PC-9 (cell line): ENCODE measurements at regions not wholly inside any gene's neighbourhood (a gene's known extent, or its start where the extent isn't known, plus 50 kb on each side); places are given as distances from the start of the nearest gene placed in this dataset.
"Not testable (repeated sequence)": the region's sequence is repeated elsewhere in the genome, so short reads cannot be mapped to it uniquely, and the experiment has no call there.

Experiments
- BruUV-seq: library from RNA; stranded (reverse); fragments of 400-500 nt; replicated peaks from 2 replicates; lab custom pipeline; 2021; lab: Mats Ljungman, UMichigan
- CTCF ChIA-PET: fragments of 300-600 bp; sonication (Branson Sonifier 250); formaldehyde crosslinking; loops from one replicate; lab custom pipeline; 2022; ENCODE audit warnings: antibody characterized with exemption; lab: Charles Lee
- POLR2A ChIA-PET: fragments of 300-600 bp; sonication (Branson Sonifier 250); formaldehyde crosslinking; loops from one replicate; lab custom pipeline; 2022; ENCODE audit warnings: antibody characterized with exemption; ENCODE audit not compliant: unreplicated experiment; lab: Charles Lee
- DNase-seq, 2 experiments: peaks; one replicate each; pipeline versions ENCODE4 v3.0.0 to v3.0.0-alpha.2; 2015 to 2022; ENCODE audit warnings: mixed read lengths in 1 of 2
- H2AFZ ChIP-seq: fragments of 200-600 bp; sonication (generic); 2 replicates; pipeline ENCODE4 v1.8.1; 2017; ENCODE audit warnings: antibody characterized with exemption
- H3F3A ChIP-seq: fragments of 200-600 bp; sonication (generic); 2 replicates; pipeline ENCODE4 v1.8.1; 2017; ENCODE audit warnings: antibody characterized with exemption, mild to moderate bottlenecking, low read depth; ENCODE audit not compliant: insufficient read depth
- H3K27ac ChIP-seq: fragments of 200-600 bp; sonication (generic); 2 replicates; pipeline ENCODE4 v1.6.1; 2016; ENCODE audit warnings: mixed run types
- H3K27me3 ChIP-seq: fragments of 200-600 bp; sonication (generic); 2 replicates; pipeline ENCODE4 v1.6.1; 2016; ENCODE audit warnings: low read depth, mixed run types; ENCODE audit not compliant: insufficient read depth
- H3K36me3 ChIP-seq: fragments of 200-600 bp; sonication (generic); 2 replicates; pipeline ENCODE4 v1.6.1; 2016; ENCODE audit warnings: low read depth, mixed run types
- H3K4me1 ChIP-seq: fragments of 200-600 bp; sonication (generic); replicated peaks from 2 replicates; pipeline ENCODE4 v1.6.1; 2016; ENCODE audit warnings: mixed run types; ENCODE audit not compliant: insufficient read depth
- H3K4me2 ChIP-seq: fragments of 200-600 bp; sonication (generic); 2 replicates; pipeline ENCODE4 v1.6.1; 2017; ENCODE audit warnings: mixed run types
- H3K4me3 ChIP-seq: fragments of 200-600 bp; sonication (generic); 2 replicates; pipeline ENCODE4 v1.6.1; 2016; ENCODE audit warnings: mixed run types
- H3K79me2 ChIP-seq: fragments of 200-600 bp; sonication (generic); 2 replicates; pipeline ENCODE4 v1.6.1; 2017; ENCODE audit warnings: low read depth, mixed run types
- H3K9me2 ChIP-seq: fragments of 200-600 bp; sonication (generic); 2 replicates; pipeline ENCODE4 v1.8.1; 2017; ENCODE audit warnings: mild to moderate bottlenecking; ENCODE audit not compliant: insufficient read depth
- H3K9me3 ChIP-seq: fragments of 200-600 bp; sonication (generic); 2 replicates; pipeline ENCODE4 v1.8.1; 2016; ENCODE audit warnings: low read depth; ENCODE audit not compliant: insufficient read depth
- H4K20me1 ChIP-seq: fragments of 200-600 bp; sonication (generic); 2 replicates; pipeline ENCODE4 v1.8.1; 2017; ENCODE audit not compliant: insufficient read depth
- CTCF ChIP-seq: fragments of 200-600 bp; sonication (generic); conservative IDR thresholded peaks from 2 replicates; pipeline ENCODE4 v1.6.1; 2017; ENCODE audit warnings: mixed run types, antibody characterized with exemption, mild to moderate bottlenecking, moderate library complexity
- EZH2 ChIP-seq: fragments of 200-600 bp; sonication (generic); IDR thresholded peaks from 2 replicates; pipeline ENCODE4 v1.8.0; 2017; ENCODE audit warnings: antibody characterized with exemption, low read depth
- intact Hi-C: fragments of 100-400 bp; cut with micrococcal nuclease; formaldehyde crosslinking; loops from one replicate; pipeline ENCODE4 v1.10.0; 2022; ENCODE audit not compliant: unreplicated experiment

DNA sequence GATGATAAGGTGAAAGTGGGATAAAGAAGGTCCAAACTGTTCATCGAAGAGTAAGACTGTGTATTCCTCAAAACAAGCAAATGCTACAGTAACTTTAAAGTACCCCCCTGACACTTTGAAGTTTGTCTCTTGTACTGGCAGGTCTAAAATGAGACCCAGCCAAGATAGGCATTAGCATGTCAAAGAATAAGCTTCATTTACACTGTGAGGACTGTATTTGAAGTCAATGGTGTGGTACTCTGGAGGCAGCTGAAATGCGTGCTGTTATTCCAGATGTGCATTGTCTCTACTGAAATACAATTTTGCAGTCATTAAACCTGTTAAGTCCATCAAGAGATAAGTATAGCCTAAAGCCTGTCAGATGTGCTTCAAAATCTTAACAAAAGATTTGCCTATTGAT lies 288.9 kb upstream of the TECRL start:
- no peak overlapping the region for H2AFZ ChIP-seq

GRCh38 chr4:64682946-64683345 lies 273.7 kb upstream of the TECRL start:
- H3K4me1 ChIP-seq, result no peaks in the 10 kb centered on the region
- no TSS peak for BruUV-seq
- ChIA-PET CTCF (no interaction called here), POLR2A (no interaction called here)
- no peaks in the 10 kb centered on the region for H4K20me1 ChIP-seq
- no peak overlapping the region for H3K4me2 ChIP-seq
- no peaks in the 10 kb centered on the region for H3K27me3 ChIP-seq
- no peaks in the 10 kb centered on the region for H3K9me3 ChIP-seq
- intact Hi-C loops, result no loop called here
- no peak overlapping the region for H2AFZ ChIP-seq
- H3K4me3 ChIP-seq, result no peak overlapping the region
- no peaks in the 10 kb centered on the region for H3F3A ChIP-seq
- DNase-seq, result no peak
- H3K79me2 ChIP-seq, result no peaks in the 10 kb centered on the region
- no peaks in the 10 kb centered on the region for H3K36me3 ChIP-seq
- H3K27ac ChIP-seq, result no peak overlapping the region
- TF ChIP-seq EZH2 (no peak), CTCF (no peak)
- H3K9me2 ChIP-seq, result no peaks in the 10 kb centered on the region; the same call in 1 of the 2 replicates

More for the DNA sequence above, 288.9 kb upstream of the TECRL start:
- POLR2A ChIA-PET, result no interaction called here
- no peak overlapping the region for H3K4me2 ChIP-seq
- intact Hi-C loops, result no loop called here
- no peaks in the 10 kb centered on the region for H4K20me1 ChIP-seq
- no peak overlapping the region for H3K27ac ChIP-seq
- H3K9me3 ChIP-seq, result no peaks in the 10 kb centered on the region
- no peaks in the 10 kb centered on the region for H3K9me2 ChIP-seq
- no peaks in the 10 kb centered on the region for H3K79me2 ChIP-seq
- no TSS peak for BruUV-seq
- H3F3A ChIP-seq, result no peaks in the 10 kb centered on the region
- CTCF ChIA-PET, result no interaction called here
- H3K4me1 ChIP-seq, result no peaks in the 10 kb centered on the region
- no peaks in the 10 kb centered on the region for H3K27me3 ChIP-seq
- no peaks in the 10 kb centered on the region for H3K36me3 ChIP-seq
- no peak overlapping the region for H3K4me3 ChIP-seq
- DNase-seq, result no peak
- TF ChIP-seq EZH2, result no peak
- TF ChIP-seq CTCF, result no peak

DNA sequence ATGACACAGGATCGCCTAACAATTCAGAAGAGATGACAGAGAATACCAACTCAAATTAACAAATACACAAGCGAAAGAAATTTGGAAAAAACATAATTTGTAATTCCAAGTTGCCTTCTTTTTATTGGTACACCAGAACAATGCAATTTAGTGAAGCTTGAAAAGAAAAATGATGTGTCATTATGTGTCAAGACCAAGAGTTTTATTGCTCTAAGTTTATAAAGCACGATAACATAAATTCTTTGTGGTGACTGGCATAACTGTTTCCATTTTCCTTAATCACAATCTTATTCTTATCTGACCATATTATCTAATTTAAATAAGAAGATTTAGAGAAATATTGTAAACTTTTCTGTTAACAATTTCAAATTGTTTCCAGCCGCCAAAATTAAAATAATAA lies 273.2 kb upstream of the TECRL start:
- Histone ChIP-seq H2AFZ (no peak overlapping the region), H3K9me3 (no peaks in the 10 kb centered on the region), H3K9me2 (no peaks in the 10 kb centered on the region; the same call in 1 of the 2 replicates), H3K27ac (no peak overlapping the region), H4K20me1 (no peaks in the 10 kb centered on the region), H3K4me2 (no peak overlapping the region), H3F3A (no peaks in the 10 kb centered on the region), H3K27me3 (no peaks in the 10 kb centered on the region), H3K4me3 (no peak overlapping the region), H3K36me3 (no peaks in the 10 kb centered on the region), H3K4me1 (no peaks in the 10 kb centered on the region), H3K79me2 (no peaks in the 10 kb centered on the region)
- ChIA-PET CTCF (no interaction called here), POLR2A (no interaction called here)
- no TSS peak for BruUV-seq
- no peak for TF ChIP-seq EZH2
- TF ChIP-seq CTCF, result no peak
- no peak for DNase-seq
- intact Hi-C loops, result no loop called here

- not testable (repeated sequence) for DNase-seq, H3K4me2 ChIP-seq
Measured at GRCh38 chr4:64673121-64673520, 263.9 kb upstream of the TECRL start.

More at GRCh38 chr4:64673121-64673520, 263.9 kb upstream of the TECRL start:
- H4K20me1 ChIP-seq, H2AFZ ChIP-seq, BruUV-seq, H3K9me3 ChIP-seq, intact Hi-C loops, H3K79me2 ChIP-seq, H3F3A ChIP-seq, POLR2A ChIA-PET, H3K27ac ChIP-seq, H3K4me3 ChIP-seq, H3K36me3 ChIP-seq, CTCF ChIA-PET, H3K4me1 ChIP-seq, H3K27me3 ChIP-seq, H3K9me2 ChIP-seq: not testable (repeated sequence)
